ENCODE measurements at regions not wholly inside any gene's neighbourhood (a gene's known extent, or its start where the extent isn't known, plus 50 kb on each side); places are given as distances from the start of the nearest gene placed in this dataset.

- in situ Hi-C loops (cut with HindIII; ENCODE audit: low sequenced_read_pairs) = no loop called here
- H3K4me3 ChIP-seq (ENCODE audit: low read depth, low read length) = no peak overlapping the region
- DNase-seq (ENCODE audit: low read depth, low spot score) = no peak
- no peak for TF ChIP-seq CTCF (IDR thresholded peaks at IDR 0.05; ENCODE audit: low read depth, low read length)
Observed at GRCh38 chr5:51095486-51095885, 287.8 kb upstream of the ISL1 start.

- no peak for TF ChIP-seq CTCF (IDR thresholded peaks at IDR 0.05; ENCODE audit: low read depth, low read length)
- no peak for DNase-seq (ENCODE audit: low read depth, low spot score)
- in situ Hi-C loops (cut with HindIII; ENCODE audit: low sequenced_read_pairs) = no loop called here
- no peak overlapping the region for H3K4me3 ChIP-seq (ENCODE audit: low read depth, low read length)
Observed at GRCh38 chr5:51096859-51097258, 286.4 kb upstream of the ISL1 start.

GRCh38 chr5:51099173-51099853 lies 283.9 kb upstream of the ISL1 start:
- in situ Hi-C loops (cut with HindIII; ENCODE audit: low sequenced_read_pairs) = no loop called here
- no peak for TF ChIP-seq CTCF (IDR thresholded peaks at IDR 0.05; ENCODE audit: low read depth, low read length)
- DNase-seq (ENCODE audit: low read depth, low spot score) = no peak
- no peak overlapping the region for H3K4me3 ChIP-seq (ENCODE audit: low read depth, low read length)

GRCh38 chr5:51104556-51104955 lies 278.7 kb upstream of the ISL1 start:
- DNase-seq (ENCODE audit: low read depth, low spot score) = no peak
- TF ChIP-seq CTCF (IDR thresholded peaks at IDR 0.05; ENCODE audit: low read depth, low read length) = no peak
- H3K4me3 ChIP-seq (ENCODE audit: low read depth, low read length) = no peak overlapping the region
- in situ Hi-C loops (cut with HindIII; ENCODE audit: low sequenced_read_pairs) = no loop called here

- in situ Hi-C loops (cut with HindIII; ENCODE audit: low sequenced_read_pairs) = no loop called here
- DNase-seq (ENCODE audit: low read depth, low spot score) = no peak
- no peak overlapping the region for H3K4me3 ChIP-seq (ENCODE audit: low read depth, low read length)
- no peak for TF ChIP-seq CTCF (IDR thresholded peaks at IDR 0.05; ENCODE audit: low read depth, low read length)
Observed at GRCh38 chr5:51109786-51110410, 273.4 kb upstream of the ISL1 start.

- in situ Hi-C loops (cut with HindIII; ENCODE audit: low sequenced_read_pairs) = no loop called here
- TF ChIP-seq CTCF (IDR thresholded peaks at IDR 0.05; ENCODE audit: low read depth, low read length) = no peak
- DNase-seq (ENCODE audit: low read depth, low spot score) = no peak
- H3K4me3 ChIP-seq (ENCODE audit: low read depth, low read length) = no peak overlapping the region
Observed at GRCh38 chr5:51131266-51131665, 252.0 kb upstream of the ISL1 start.

Data from astrocyte of the spinal cord (primary cell).